HG03064 (cell line): ENCODE measurements at regions not wholly inside any gene's neighbourhood (a gene's known extent, or its start where the extent isn't known, plus 50 kb on each side); places are given as distances from the start of the nearest gene placed in this dataset.

Source experiments
- ATAC-seq: cut with Tn5 transposase; IDR thresholded peaks from one replicate; pipeline ENCODE4 v1.9.1; 2021; ENCODE audit warnings: low read depth; ENCODE audit not compliant: unreplicated experiment

- ATAC-seq = no peak
Observed at GRCh38 chr18:8962855-8963635, 139.5 kb upstream of the NDUFV2 start.

- ATAC-seq = no peak
Observed at GRCh38 chr18:8963876-8964275, 138.6 kb upstream of the NDUFV2 start.

GRCh38 chr18:8965398-8965797 lies 137.1 kb upstream of the NDUFV2 start:
- no peak for ATAC-seq

- ATAC-seq = no peak
Observed at GRCh38 chr18:8966821-8967220, 135.7 kb upstream of the NDUFV2 start.

- ATAC-seq = no peak
Observed at GRCh38 chr18:8967573-8967972, 134.9 kb upstream of the NDUFV2 start.

GRCh38 chr18:8969639-8970390 lies 132.7 kb upstream of the NDUFV2 start:
- no peak for ATAC-seq

GRCh38 chr18:8970843-8971242 lies 131.7 kb upstream of the NDUFV2 start:
- no peak for ATAC-seq

- no peak for ATAC-seq
Observed at GRCh38 chr18:8972116-8972515, 130.4 kb upstream of the NDUFV2 start.

GRCh38 chr18:8974279-8974678 lies 128.2 kb upstream of the NDUFV2 start:
- ATAC-seq = no peak

GRCh38 chr18:8974696-8975095 lies 127.8 kb upstream of the NDUFV2 start:
- no peak for ATAC-seq

- no peak for ATAC-seq
Observed at GRCh38 chr18:8975624-8976023, 126.9 kb upstream of the NDUFV2 start.

- ATAC-seq = no peak
Observed at GRCh38 chr18:8976606-8977005, 125.9 kb upstream of the NDUFV2 start.

GRCh38 chr18:8977166-8977565 lies 125.3 kb upstream of the NDUFV2 start:
- ATAC-seq = no peak

- ATAC-seq = no peak
Observed at GRCh38 chr18:8977701-8978100, 124.8 kb upstream of the NDUFV2 start.

GRCh38 chr18:8978394-8978793 lies 124.1 kb upstream of the NDUFV2 start:
- ATAC-seq = no peak

GRCh38 chr18:8979258-8979988 lies 123.1 kb upstream of the NDUFV2 start:
- ATAC-seq = no peak

GRCh38 chr18:8980496-8980895 lies 122.0 kb upstream of the NDUFV2 start:
- ATAC-seq = no peak

- no peak for ATAC-seq
Observed at GRCh38 chr18:8980918-8981317, 121.6 kb upstream of the NDUFV2 start.

- ATAC-seq = no peak
Observed at GRCh38 chr18:8982416-8983183, 119.9 kb upstream of the NDUFV2 start.

- no peak for ATAC-seq
Observed at GRCh38 chr18:8983195-8983594, 119.3 kb upstream of the NDUFV2 start.
